B cell (primary cell): ENCODE measurements at regions not wholly inside any gene's neighbourhood (a gene's known extent, or its start where the extent isn't known, plus 50 kb on each side); places are given as distances from the start of the nearest gene placed in this dataset.

Experiments used
- ATAC-seq: fragments of 200-7000 bp; cut with Tn5 transposase; one replicate; pipeline ENCODE4 v1.10.0; 2021; ENCODE audit warnings: low read depth, mild to moderate bottlenecking, moderate number of reproducible peaks, moderate library complexity
- CTCF ChIA-PET: fragments of 350-600 bp; sonication (Branson Sonifier 250); formaldehyde crosslinking; loops from one replicate; lab custom pipeline; 2021; ENCODE audit warnings: antibody characterized with exemption, inconsistent platforms; lab: Charles Lee
- POLR2A ChIA-PET: fragments of 350-600 bp; sonication (Branson Sonifier 250); formaldehyde crosslinking; loops from one replicate; lab custom pipeline; 2021; ENCODE audit warnings: antibody characterized with exemption; lab: Charles Lee
- DNase-seq: peaks from one replicate; pipeline ENCODE4 v3.0.0; 2013
- H2AFZ ChIP-seq: 2 replicates; pipeline ENCODE4 v1.6.1; 2012; ENCODE audit warnings: mild to moderate bottlenecking, low read depth, low read length; ENCODE audit not compliant: insufficient read depth, poor library complexity, severe bottlenecking
- H3K27ac ChIP-seq, 2 donors: 1 replicate in 1 of 2; 2 replicates in 1 of 2; pipeline ENCODE4 v1.5.1; 2012 to 2013; ENCODE audit warnings: low read length in 2 of 2, mild to moderate bottlenecking in 2 of 2, moderate library complexity in 1 of 2
- H3K27me3 ChIP-seq, 4 experiments: fragments of 200-600 bp in 1 of 4; sonication (generic) in 1 of 4; replicated peaks in 1 of 4; 1 replicate in 2 of 4; 2 replicates in 2 of 4; pipeline versions ENCODE4 v1.6.1 to v1.7.0; 2013 to 2016; ENCODE audit warnings: low read length in 3 of 4, mild to moderate bottlenecking in 2 of 4, mixed read lengths in 1 of 4, moderate library complexity in 1 of 4; ENCODE audit not compliant: insufficient read depth in 4 of 4, control insufficient read depth in 3 of 4; ENCODE audit errors: control extremely low read depth in 1 of 4
- H3K36me3 ChIP-seq, 2 experiments: replicated peaks in 1 of 2; 1 replicate in 1 of 2; 2 replicates in 1 of 2; pipeline versions ENCODE4 v1.6.1 to v1.7.1; 2013; ENCODE audit warnings: low read length in 1 of 2; ENCODE audit not compliant: insufficient read depth in 2 of 2, control insufficient read depth in 1 of 2; ENCODE audit errors: control extremely low read depth in 1 of 2, extremely low read depth in 1 of 2
- H3K4me1 ChIP-seq, 2 donors: fragments of 200-600 bp in 1 of 2; sonication (generic) in 1 of 2; 1 replicate in 1 of 2; 2 replicates in 1 of 2; pipeline versions ENCODE4 v1.5.1 to v1.6.1; 2013 to 2017; ENCODE audit warnings: low read length in 2 of 2; ENCODE audit not compliant: control insufficient read depth in 2 of 2, insufficient read depth in 2 of 2
- H3K4me2 ChIP-seq: replicated peaks from 2 replicates; pipeline ENCODE3; 2012; ENCODE audit warnings: mild to moderate bottlenecking, low read depth, low read length; ENCODE audit not compliant: poor library complexity, severe bottlenecking
- H3K4me3 ChIP-seq, 5 experiments: fragments of 200-600 bp in 1 of 5; sonication (generic) in 1 of 5; 1 replicate in 3 of 5; 2 replicates in 2 of 5; pipeline versions ENCODE4 v1.5.1 to v1.7.0; 2011 to 2016; ENCODE audit warnings: low read length in 4 of 5, mild to moderate bottlenecking in 4 of 5, low read depth in 2 of 5, control low read depth in 1 of 5, moderate library complexity in 1 of 5; ENCODE audit not compliant: insufficient read depth in 1 of 5; ENCODE audit errors: control extremely low read depth in 1 of 5, extremely low read depth in 1 of 5
- H3K79me2 ChIP-seq: fragments of 200-600 bp; sonication (generic); one replicate; pipeline ENCODE4 v1.6.0; 2016; ENCODE audit warnings: low read length; ENCODE audit not compliant: control insufficient read depth, insufficient read depth
- H3K9ac ChIP-seq: fragments of 200-600 bp; sonication (generic); 2 replicates; pipeline ENCODE4 v1.6.1; 2017; ENCODE audit warnings: mild to moderate bottlenecking, low read length, moderate library complexity
- H3K9me3 ChIP-seq, 3 donors: one replicate each; pipeline versions ENCODE4 v1.6.1 to v1.7.1; 2013; ENCODE audit warnings: low read length in 2 of 3; ENCODE audit not compliant: control insufficient read depth in 2 of 3, insufficient read depth in 1 of 3; ENCODE audit errors: control extremely low read depth in 1 of 3
- H4K20me1 ChIP-seq: 2 replicates; pipeline ENCODE4 v1.6.0; 2012; ENCODE audit warnings: mild to moderate bottlenecking, low read length; ENCODE audit not compliant: insufficient read depth, control insufficient read depth, poor library complexity, severe bottlenecking
- H3K27ac Mint-ChIP-seq: one replicate; pipeline ENCODE4 v1.8.0; 2021; ENCODE audit warnings: mixed read lengths
- H3K27me3 Mint-ChIP-seq: one replicate; pipeline ENCODE4 v1.8.0; 2021; ENCODE audit warnings: mixed read lengths
- H3K4me1 Mint-ChIP-seq: one replicate; pipeline ENCODE4 v1.8.0; 2021; ENCODE audit warnings: mixed read lengths
- H3K4me3 Mint-ChIP-seq: one replicate; pipeline ENCODE4 v1.8.0; 2021; ENCODE audit warnings: mixed read lengths
- H3K9me3 Mint-ChIP-seq: one replicate; pipeline ENCODE4 v1.8.0; 2022; ENCODE audit warnings: mixed read lengths; ENCODE audit not compliant: insufficient read depth
- EZH2 ChIP-seq: IDR thresholded peaks from 2 replicates; pipeline ENCODE4 v1.6.1; 2012; ENCODE audit warnings: borderline replicate concordance, low read depth, mild to moderate bottlenecking, moderate library complexity, low read length; ENCODE audit not compliant: insufficient read depth, poor library complexity, severe bottlenecking
- WGBS: methylation state at CpG from one replicate; pipeline ENCODE4 v1.1.5; 2013; ENCODE audit warnings: missing lambda C conversion rate; ENCODE audit not compliant: insufficient coverage; 5-methylcytosine and 5-hydroxymethylcytosine counted together
- intact Hi-C: fragments of 100-400 bp; cut with micrococcal nuclease; formaldehyde crosslinking; loops from one replicate; pipeline ENCODE4 v1.10.0; 2022
- TF ChIP-seq, protein P1 (sequence below): fragments of 200-600 bp; IDR thresholded peaks from one replicate; pipeline ENCODE4 v1.8.0; 2022; ENCODE audit warnings: antibody characterized with exemption, mild to moderate bottlenecking

DNA sequence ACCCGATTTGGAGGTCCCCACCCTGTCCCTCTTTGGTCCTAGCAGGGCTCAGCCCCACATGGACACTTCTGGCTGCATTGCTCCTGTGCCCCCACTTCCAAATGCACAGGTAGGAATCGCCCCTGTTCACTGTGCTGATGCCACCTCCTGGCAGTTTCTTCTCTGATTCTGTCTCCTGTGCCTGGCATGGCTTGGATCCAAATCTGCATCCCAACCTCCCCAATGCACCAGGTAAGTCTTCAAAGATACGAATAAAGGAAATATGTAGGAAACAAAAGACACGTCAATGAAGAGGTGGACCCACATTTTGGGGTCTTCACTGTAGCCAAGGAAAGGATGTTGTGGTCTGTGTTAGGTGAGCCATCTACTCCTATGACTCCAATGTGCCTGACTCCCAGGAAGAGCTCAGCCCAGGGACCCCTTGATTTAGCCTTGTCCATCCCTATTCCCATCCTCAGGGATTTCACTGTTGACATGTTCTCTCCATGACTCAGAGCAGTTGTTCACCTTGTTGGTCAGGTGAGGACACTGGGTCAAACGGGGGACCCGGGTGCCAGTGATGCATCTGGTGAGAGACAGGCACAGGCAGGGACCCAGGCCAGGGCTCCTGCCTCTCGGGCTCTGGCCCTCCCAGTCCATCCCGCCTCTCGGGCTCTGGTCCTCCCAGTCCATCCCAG is 341.8 kb downstream of the CXCL12 start:
- Mint-ChIP-seq H3K9me3 (peaks cover 6% of the 10 kb centered on the region), H3K27ac (no peak overlapping the region), H3K4me3 (no peak overlapping the region), H3K4me1 (no peaks in the 10 kb centered on the region), H3K27me3 (peaks cover 4% of the 10 kb centered on the region)
- H4K20me1 ChIP-seq = no peaks in the 10 kb centered on the region
- WGBS = 71% methylated on average over 8 of the region's 9 CpGs
- intact Hi-C loops = no loop called here
- ATAC-seq (no peak), DNase-seq (no peak)
- POLR2A ChIA-PET = no interaction called here
- no peak overlapping the region for H3K4me2 ChIP-seq
- no peaks in the 10 kb centered on the region for H3K36me3 ChIP-seq
- H3K27me3 ChIP-seq = no peaks in the 10 kb centered on the region
- H2AFZ ChIP-seq = no peak overlapping the region
- H3K79me2 ChIP-seq = no peaks in the 10 kb centered on the region
- no peak overlapping the region for H3K4me3 ChIP-seq
- peaks cover 0 to 5% (median 0%) of the 10 kb centered on the region in 3 donors for H3K9me3 ChIP-seq
- no peak overlapping the region for H3K9ac ChIP-seq
- H3K27ac ChIP-seq = no peak overlapping the region
- TF ChIP-seq EZH2 = no peak
- TF ChIP-seq, protein P1, sequence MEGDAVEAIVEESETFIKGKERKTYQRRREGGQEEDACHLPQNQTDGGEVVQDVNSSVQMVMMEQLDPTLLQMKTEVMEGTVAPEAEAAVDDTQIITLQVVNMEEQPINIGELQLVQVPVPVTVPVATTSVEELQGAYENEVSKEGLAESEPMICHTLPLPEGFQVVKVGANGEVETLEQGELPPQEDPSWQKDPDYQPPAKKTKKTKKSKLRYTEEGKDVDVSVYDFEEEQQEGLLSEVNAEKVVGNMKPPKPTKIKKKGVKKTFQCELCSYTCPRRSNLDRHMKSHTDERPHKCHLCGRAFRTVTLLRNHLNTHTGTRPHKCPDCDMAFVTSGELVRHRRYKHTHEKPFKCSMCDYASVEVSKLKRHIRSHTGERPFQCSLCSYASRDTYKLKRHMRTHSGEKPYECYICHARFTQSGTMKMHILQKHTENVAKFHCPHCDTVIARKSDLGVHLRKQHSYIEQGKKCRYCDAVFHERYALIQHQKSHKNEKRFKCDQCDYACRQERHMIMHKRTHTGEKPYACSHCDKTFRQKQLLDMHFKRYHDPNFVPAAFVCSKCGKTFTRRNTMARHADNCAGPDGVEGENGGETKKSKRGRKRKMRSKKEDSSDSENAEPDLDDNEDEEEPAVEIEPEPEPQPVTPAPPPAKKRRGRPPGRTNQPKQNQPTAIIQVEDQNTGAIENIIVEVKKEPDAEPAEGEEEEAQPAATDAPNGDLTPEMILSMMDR = no peak
- H3K4me1 ChIP-seq = no peaks in the 10 kb centered on the region
- CTCF ChIA-PET = no interaction called here

DNA sequence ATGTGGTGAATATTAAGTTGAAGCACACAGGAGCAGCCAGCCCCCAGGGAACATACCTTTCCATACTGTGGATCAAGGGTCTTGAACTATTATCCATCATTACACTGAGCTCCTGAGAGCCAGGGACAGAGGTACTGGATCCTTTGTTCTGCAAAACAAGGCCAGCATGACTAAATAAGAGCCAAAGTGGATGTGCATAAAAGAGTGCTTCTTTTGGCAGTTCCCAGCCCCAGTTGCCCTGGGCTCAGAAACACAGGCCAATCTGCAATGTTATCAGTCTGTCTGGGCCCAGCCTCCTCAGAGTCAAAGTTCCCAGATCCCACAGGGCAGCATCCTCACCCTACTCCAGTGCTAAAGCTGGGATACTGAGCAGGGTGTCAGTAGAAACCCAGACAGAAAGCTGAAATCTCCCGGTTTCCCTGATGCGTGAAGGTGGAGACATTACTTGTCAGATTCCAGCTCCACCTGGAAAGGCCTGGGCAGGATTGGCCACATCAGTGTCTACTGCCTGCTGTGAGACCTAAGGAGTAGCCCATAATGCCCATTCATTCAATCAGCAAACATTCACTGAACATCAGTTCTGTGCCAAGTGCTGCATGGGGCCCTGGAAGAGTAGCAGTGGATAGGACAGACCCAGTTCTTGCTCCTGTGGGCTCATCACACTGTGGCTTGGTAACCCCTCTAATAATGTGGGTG is 342.7 kb downstream of the CXCL12 start:
- TF ChIP-seq EZH2 = no peak
- TF ChIP-seq, protein P1 = no peak
- Histone ChIP-seq H3K4me2 (no peak overlapping the region), H3K36me3 (no peaks in the 10 kb centered on the region), H3K9ac (no peak overlapping the region), H4K20me1 (no peaks in the 10 kb centered on the region), H3K27me3 (no peaks in the 10 kb centered on the region), H3K4me1 (no peaks in the 10 kb centered on the region), H3K9me3 (peaks cover 0 to 5% (median 0%) of the 10 kb centered on the region in 3 donors), H3K4me3 (no peak overlapping the region), H3K79me2 (no peaks in the 10 kb centered on the region), H3K27ac (no peak overlapping the region), H2AFZ (no peak overlapping the region)
- H3K27me3 Mint-ChIP-seq = no peaks in the 10 kb centered on the region
- intact Hi-C loops = no loop called here
- no peak for DNase-seq
- ChIA-PET POLR2A (no interaction called here), CTCF (no interaction called here)
- WGBS = no CpG with 5 or more reads among the region's 2 CpGs
- H3K4me1 Mint-ChIP-seq = no peaks in the 10 kb centered on the region
- peaks cover 6% of the 10 kb centered on the region for H3K9me3 Mint-ChIP-seq
- no peak overlapping the region for H3K4me3 Mint-ChIP-seq
- ATAC-seq = no peak
- no peak overlapping the region for H3K27ac Mint-ChIP-seq
